GM06990 (cell line): ENCODE measurements at regions not wholly inside any gene's neighbourhood (a gene's known extent, or its start where the extent isn't known, plus 50 kb on each side); places are given as distances from the start of the nearest gene placed in this dataset.

Experiments used
- DNase-seq: peaks from one replicate; pipeline ENCODE4 v3.0.0-alpha.2; 2011; ENCODE audit not compliant: insufficient read length; ENCODE audit errors: extremely low read depth
- H3K27me3 ChIP-seq: replicated peaks from 2 replicates; pipeline ENCODE4 v1.6.0; 2011; ENCODE audit warnings: low read length; ENCODE audit not compliant: control insufficient read depth, insufficient read depth
- H3K36me3 ChIP-seq: 2 replicates; pipeline ENCODE4 v1.5.1; 2011; ENCODE audit warnings: low read length; ENCODE audit not compliant: control insufficient read depth, insufficient read depth
- H3K4me3 ChIP-seq: replicated peaks from 2 replicates; pipeline ENCODE4 v1.5.1; 2011; ENCODE audit warnings: low read depth, mild to moderate bottlenecking, control low read depth, low read length
- CTCF ChIP-seq: IDR thresholded peaks from 2 replicates; pipeline ENCODE4 v1.5.1; 2011; ENCODE audit warnings: low read length, control low read depth, mild to moderate bottlenecking, inconsistent platforms; ENCODE audit not compliant: insufficient read depth, poor library complexity, severe bottlenecking

- Histone ChIP-seq H3K36me3 (no peaks in the 10 kb centered on the region), H3K27me3 (no peaks in the 10 kb centered on the region), H3K4me3 (no peak overlapping the region)
- DNase-seq, result no peak
- TF ChIP-seq CTCF, result no peak
Observed at GRCh38 chr13:79225487-79226232, 180.4 kb downstream of the RBM26 start.

GRCh38 chr13:79222427-79223205 is 183.4 kb downstream of the RBM26 start:
- DNase-seq, result no peak
- Histone ChIP-seq H3K4me3 (no peak overlapping the region), H3K27me3 (no peaks in the 10 kb centered on the region), H3K36me3 (no peaks in the 10 kb centered on the region)
- TF ChIP-seq CTCF, result no peak

- no peaks in the 10 kb centered on the region for H3K27me3 ChIP-seq
- no peaks in the 10 kb centered on the region for H3K36me3 ChIP-seq
- no peak for TF ChIP-seq CTCF
- H3K4me3 ChIP-seq, result no peak overlapping the region
- DNase-seq, result no peak
Observed at GRCh38 chr13:79212064-79212619, 193.9 kb downstream of the RBM26 start.

DNA sequence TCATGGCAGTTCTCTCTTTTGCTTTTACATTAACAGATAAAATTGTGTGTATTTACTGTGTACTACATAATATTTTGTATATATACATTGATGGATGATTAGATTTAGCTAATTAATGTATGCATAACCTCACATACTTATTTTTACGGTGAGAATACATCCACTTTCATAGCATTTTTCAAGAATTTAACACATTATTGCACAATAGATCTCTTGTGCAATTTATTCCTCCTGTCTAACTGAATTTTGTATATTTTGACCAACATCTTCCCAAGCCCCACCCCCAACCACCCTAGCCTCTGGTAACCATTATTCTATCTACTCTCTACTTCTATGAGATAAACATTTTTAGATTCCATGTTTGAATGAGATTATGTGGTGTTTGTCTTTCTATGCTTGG is 194.7 kb downstream of the RBM26 start:
- Histone ChIP-seq H3K36me3 (no peaks in the 10 kb centered on the region), H3K4me3 (no peak overlapping the region), H3K27me3 (no peaks in the 10 kb centered on the region)
- no peak for TF ChIP-seq CTCF
- no peak for DNase-seq

- Histone ChIP-seq H3K4me3 (no peak overlapping the region), H3K36me3 (no peaks in the 10 kb centered on the region), H3K27me3 (no peaks in the 10 kb centered on the region)
- DNase-seq, result no peak
- TF ChIP-seq CTCF, result no peak
Observed at GRCh38 chr13:79197933-79198332, 208.1 kb downstream of the RBM26 start.
